GM19043 (cell line): ENCODE measurements at regions not wholly inside any gene's neighbourhood (a gene's known extent, or its start where the extent isn't known, plus 50 kb on each side); places are given as distances from the start of the nearest gene placed in this dataset.
A peak's percentile ranks its signal among the peaks of the same experiment; 100 is the strongest.
"Not testable (repeated sequence)": the region's sequence is repeated elsewhere in the genome, so short reads cannot be mapped to it uniquely, and the experiment has no call there.

Experiments used
- ATAC-seq: cut with Tn5 transposase; IDR thresholded peaks from one replicate; pipeline ENCODE4 v1.9.1; 2021; ENCODE audit warnings: low read depth; ENCODE audit not compliant: unreplicated experiment

DNA sequence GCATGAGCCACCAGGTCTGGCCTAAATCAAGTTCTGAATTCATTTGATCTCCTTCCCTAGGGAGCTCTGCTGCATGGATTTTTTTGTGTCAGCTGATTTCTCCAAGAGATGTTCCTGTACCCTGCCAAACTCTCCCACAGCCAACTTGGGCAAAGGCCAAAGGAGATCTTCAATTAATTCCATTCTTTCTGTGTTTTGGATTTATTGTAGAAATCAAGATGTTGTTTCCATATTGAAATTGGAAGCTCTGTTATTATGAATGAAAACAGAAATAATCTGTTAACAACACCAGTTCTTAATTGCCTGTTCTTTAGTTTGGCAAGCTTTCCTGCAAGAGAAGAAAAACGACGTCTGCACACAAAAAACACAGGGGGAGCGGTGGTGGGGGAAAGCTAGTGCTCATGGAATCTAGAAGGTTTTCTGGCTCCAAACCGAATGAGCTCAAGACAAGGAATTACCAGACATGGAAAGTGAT lies 86.5 kb upstream of the ABCC4 start:
- no peak for ATAC-seq

DNA sequence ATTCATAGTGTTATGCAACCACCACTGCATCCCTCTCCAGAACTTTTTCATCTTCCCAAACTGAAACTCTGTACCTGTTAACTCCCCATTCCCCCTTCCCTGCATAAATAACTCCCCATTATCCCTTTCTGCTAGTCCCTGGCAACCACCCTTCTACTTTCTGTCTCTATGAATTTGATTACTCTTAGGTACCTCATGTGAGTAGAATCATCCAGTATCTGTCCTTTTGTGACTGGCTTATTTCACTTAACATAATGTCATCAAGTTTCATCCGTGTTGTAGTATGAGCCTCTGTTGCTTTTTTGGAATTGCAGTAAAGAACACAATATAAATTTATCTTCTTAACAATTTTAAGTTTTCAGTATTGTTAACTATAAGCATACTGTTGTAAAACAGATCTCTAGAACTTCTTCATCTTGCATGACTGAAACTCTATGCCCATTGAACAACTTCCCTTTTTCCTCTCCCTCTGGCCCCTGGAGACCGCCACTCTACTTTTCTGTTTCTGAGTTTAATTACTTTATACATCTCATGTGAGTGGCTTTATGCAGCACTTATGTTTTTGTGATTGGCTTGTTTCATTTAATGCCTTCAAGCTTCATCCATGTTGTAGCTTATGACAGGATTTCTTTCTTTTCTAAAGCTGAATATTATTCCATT lies 87.3 kb upstream of the ABCC4 start:
- peak; percentile 43 for ATAC-seq

DNA sequence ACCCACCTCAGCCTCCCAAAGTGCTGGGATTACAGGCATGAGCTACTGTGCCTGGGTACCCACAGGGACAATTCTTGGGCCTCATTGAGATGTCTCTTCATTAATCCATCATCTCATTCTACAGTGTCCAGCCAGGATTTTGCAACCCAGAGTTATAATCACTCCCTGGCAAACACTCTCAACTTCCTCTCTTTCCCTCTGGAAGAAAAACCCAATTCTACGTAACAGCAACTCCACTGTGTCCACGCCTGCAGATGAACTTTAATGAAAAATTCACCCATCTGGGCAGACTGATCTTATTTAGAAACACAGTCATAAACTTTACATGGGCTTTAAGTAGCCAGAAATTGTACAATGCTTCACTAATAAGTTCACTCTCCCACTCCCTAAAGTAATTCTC lies 90.1 kb upstream of the ABCC4 start:
- no peak for ATAC-seq

DNA sequence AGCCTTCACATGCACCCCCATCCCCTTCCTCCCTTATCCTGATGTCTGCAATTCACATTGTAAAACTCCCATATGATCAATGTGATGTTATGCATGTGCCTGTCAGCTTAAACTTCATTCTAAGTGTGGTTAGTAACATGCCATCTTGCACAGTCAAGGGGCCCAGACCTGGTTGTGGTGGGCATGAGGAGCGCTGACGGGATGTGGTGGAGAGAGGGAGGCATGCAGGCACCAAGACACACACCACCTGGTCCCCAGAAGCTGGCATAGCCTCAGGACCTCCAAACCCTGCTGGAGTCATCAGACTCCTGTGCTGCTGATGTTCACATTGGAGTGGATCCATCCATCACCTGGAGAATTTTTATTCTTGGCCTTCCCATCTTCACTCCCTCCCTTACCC lies 90.5 kb upstream of the ABCC4 start:
- no peak for ATAC-seq

DNA sequence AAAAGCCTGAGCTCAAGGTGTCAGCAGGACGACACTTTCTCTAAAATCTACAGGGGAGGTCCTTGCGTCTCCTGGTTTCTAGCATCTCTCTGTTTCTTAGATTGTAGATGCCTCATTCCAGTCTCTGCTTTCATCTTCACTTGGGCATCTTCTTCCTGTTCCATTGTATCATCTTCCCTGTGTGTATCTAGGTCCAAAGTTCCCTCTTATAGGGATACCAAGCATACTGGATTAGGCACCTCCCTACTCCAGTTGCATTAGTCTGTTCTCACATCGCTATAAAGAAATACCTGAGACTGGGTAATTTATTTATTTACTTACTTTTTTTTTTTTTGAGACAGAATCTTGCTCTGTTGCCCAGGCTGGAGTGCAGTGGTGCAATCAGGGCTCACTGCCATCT lies 91.3 kb upstream of the ABCC4 start:
- no peak for ATAC-seq

DNA sequence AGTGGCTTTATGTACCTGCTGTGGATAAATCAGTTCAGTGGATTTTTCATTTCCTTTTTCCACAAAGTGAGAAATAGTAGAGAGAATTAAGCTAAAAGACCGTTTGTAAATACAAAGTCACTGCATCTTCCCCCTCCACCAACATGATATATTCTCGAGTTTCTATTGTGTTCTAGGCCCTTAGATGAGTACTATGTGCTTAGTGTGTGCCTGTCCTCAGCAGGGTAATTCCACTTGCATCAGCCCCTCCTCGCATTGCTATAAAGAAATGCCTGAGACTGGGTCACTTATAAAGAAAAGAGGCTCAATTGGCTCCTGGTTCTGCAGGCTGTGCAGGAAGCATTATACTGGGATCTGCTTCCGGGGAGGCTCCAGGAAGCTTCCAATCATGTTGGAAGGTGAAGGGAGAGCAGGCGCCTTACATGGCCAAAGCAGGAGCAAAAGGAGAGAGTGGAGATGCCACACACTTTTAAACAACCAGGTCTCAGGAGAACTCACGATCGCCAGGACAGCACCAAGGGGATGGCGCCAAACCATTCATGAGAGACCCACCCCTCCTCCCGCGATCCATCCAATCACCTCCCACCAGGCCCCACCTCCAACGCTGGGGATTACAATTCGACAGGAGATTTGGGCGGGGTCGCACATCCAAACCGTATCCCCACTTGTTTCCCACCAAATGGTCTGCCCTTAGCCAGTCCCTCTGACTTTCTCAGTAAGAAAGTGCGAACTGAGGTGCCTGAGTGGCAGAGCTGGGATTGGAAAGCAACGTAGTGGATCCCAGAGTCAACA lies 102.3 kb upstream of the ABCC4 start:
- peak; percentile 20 for ATAC-seq

DNA sequence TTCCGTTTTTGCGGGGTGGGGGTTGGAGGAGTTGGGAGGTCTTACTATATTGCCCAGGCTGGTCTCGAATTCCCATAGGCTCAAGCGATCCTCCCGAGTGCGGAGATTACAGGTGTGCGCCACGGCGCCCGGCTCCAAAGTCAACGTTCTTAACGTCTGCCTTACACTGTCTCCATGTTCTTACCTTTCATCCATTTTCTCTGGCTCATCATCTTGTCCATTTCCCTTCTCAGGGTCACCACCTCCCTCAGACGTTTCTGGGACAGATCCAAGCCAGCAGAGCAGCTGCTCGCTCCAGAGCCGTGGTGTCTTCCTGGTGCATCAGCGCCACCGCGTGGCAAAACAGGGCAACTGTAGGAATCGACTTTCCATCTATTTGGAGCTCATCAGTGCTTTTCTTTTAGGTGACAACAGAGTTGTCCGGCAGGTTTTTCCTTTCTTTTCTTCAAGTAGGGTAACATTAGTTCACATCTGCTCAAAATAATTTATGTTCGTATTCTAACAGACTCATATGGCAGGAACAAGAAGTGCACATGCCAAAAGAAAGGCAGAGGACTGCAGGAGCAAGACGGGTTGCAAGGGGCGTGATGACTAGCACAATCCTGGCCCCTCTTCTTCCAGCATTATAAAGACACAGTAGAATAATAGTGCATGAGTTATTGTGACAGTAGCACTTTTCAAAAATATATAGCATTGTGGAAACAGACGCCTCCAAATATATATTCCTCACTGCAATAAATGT lies 103.1 kb upstream of the ABCC4 start:
- peak; percentile 85 for ATAC-seq

DNA sequence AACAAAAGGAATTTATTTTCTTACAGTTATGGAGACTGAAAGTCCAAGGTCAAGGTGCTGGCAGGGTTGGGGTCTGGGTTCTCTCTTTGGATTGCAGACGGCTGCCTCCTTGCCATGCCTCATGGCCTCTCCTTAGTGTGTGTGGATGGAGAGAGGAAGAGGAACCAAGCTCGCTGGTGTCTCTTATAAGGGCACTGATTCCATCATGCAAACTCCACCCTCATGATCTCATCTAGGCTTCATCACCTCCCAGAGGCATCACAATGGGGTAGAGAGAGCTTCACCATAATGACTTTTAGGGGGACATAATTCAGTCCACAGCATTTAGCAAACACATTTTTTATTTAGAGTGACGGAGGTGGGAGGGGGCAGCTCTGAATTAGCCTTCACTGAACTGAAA lies 104.9 kb upstream of the ABCC4 start:
- no peak for ATAC-seq

DNA sequence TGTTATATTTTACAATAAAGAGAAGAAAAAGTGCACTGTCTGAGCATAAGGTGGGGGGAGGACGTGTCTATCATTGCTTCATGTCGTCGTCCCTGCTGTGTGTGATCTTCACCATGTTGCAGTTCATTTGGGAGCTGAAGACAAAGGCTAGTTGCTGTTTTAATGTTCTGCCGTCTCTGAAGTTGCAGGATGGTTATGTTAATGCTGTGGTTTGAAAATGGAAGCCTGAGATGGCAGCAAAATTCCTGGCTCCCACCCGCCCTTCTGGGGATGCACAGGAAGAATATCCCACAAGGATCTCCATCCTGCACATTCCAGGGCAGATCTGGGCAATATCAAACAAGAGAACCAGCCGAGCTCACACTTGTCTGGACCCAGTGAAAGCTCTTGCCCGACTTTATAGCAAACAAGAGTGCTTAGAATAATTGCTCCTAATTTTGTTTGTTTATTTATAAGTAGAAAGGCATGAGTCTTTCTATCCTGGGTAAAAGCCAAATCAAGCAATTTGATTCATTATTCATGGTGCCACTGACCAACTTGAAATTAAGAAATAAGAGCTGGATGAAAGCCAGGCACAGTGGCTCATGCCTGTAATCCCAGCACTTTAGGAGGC lies 110.3 kb upstream of the ABCC4 start:
- no peak for ATAC-seq

DNA sequence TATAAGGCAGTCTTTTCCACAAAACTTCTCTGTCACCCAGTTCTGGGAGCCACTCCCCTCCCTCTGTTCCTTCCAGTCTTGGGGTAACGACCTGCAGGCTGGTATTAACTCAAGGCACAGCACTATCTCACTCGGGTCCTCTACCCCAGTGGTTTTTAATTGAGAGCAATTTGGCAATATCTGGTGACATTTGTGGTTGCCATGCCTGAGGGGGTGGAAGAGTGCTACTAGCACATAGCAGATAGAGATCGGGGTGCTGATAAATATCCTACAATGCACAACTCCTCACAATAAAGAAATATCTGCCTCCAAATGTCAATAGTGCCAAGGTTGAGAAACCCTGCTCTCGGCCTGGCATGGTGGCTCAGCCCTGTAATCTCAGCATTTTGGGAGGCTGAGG lies 117.7 kb upstream of the ABCC4 start:
- ATAC-seq = no peak

DNA sequence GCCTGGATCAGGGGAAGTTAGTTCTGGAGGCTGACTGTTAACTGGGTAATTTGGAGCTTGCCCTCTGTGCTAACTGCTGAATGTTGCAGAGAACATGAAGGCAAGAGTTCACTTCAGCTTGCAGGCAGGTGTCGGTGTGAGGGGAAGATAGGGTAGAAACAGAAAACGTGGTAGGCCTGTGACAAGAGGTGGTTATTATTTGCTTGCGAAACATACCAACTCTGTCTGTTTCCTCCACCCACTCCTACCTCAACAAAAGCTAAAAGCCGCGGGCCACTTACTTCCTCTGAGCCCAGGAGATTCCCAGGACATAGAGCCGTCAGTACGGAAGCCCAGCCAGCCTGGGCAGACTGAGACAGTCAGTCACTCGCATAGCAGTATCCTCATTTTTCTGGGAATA lies 119.2 kb upstream of the ABCC4 start:
- ATAC-seq = no peak

DNA sequence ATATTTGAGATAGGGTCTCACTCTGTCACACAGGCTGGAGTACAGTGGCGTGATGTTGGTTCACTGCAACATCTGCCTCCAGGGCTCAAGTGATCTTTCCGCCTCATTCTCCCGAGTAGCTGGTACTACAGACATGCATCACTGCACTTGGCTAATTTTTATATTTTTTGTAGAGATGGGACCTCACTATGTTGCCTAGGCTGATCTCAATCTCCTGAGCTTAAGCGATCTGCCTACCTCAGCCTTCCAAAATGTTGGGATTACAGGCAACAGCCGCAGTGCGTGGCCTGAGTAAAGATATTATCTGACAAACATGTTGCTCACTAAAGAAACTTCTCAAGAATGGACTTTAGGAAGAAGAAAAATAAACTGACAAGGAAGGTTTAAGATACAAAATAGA lies 125.4 kb upstream of the ABCC4 start:
- no peak for ATAC-seq

DNA sequence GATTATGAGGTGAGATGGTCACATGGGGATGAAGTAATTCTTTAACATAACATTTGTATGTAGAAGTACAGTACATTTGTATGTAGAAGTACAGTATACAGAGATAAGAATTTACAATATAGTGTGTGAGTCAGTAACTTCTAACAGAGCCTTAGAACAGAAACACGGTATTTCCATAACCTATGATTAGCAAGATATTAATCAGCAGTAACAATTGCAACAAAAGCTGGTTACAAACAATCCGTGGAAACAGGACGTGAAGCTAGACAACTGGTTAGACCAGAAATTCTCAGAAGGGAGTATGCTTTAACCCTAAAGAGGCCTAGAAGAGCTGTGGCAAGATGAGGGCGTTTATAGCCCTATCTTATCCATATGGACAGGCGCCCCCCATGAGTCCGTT lies 122.0 kb upstream of the CLDN10 start:
- ATAC-seq = not testable (repeated sequence)

DNA sequence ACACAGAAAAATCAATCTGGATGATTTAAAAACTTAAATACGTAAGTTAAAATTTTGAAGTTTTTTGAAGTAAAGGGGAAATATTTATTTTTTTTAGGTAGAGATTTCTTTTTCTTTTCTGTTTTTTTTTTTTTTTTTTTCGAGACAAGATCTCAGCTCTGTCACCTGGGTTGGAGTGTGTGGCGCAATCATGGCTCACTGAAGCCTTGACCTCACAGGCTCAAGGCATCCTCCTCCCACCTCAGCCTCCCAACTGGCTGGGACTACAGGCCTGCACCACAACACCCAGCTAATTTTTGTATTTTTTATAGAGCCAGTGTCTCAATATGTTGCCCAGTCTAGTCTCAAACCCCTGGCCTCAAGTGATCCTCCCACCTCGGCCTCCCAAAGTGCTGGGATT lies 120.4 kb upstream of the CLDN10 start:
- no peak for ATAC-seq

DNA sequence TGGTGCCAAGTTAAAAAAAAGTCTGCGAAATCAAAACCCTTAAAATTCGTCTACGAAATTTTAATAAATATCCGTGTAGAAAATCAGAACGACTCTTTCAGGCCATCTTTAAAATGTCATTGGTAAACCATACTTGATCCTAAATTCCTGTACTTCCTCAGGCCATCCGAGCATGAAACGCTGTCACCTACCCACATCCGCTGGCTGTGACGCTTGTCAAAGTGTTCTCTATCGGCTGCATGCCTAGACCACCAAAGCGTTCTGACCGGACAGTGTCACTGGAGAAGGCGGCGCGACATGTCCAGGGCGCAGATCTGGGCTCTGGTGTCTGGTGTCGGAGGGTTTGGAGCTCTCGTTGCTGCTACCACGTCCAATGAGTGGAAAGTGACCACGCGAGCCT lies 119.0 kb upstream of the CLDN10 start:
- no peak for ATAC-seq

DNA sequence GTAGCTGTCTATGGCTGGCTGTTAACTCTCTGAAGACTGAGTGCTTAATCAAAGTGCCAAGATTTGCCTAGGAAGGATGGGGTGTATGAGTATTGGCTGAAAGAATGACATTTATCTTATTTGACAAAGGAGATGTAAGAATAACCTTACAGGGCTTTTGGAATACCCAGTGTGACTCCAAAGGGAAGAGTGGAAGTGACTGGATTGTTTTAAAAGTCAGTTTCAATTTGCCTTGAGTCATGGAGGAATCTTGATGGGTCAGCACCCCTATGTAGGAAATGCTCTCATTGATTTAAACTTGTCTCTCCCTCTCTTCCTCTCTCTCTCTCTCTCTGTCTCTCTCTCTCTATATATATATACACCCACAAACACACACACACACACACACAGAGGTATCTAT lies 118.4 kb upstream of the CLDN10 start:
- ATAC-seq = no peak

DNA sequence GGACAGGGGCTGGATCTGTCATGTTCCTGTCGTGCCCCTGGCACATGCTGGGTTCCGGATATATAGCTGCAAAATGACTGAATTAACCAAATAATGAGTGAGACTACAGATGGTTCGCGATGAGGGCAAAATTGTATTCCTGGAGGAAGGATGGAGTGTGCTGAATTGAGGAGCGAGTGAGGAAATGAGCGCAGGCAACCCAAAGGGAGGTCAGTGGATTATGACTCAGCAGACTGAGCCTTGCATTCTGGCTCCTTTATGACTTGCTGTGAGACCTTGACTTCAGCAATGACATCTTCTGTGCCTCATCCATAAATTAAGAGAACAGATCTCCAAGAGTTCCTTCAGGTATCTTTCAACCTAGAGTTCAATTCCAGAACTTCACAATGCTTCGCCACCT lies 115.0 kb upstream of the CLDN10 start:
- no peak for ATAC-seq

DNA sequence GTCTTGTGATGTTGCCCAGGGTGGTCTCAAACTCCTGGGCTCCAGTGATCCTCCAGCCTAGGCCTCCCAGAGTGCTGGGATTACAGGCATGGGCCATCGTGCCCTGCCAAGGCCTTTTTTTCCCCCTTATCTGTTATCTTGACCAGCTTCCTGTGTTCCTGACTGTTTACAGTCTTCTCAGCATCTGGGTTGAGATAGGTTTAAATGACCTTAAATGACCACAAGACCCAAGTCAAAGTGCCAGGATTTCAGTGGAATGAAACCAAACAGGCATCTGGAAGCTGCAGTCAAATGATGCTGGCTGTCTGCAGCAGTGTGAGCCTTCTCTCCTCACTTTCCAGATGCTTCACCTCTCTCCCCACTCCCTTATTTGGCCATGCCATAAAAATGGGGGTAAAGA lies 114.2 kb upstream of the CLDN10 start:
- no peak for ATAC-seq

DNA sequence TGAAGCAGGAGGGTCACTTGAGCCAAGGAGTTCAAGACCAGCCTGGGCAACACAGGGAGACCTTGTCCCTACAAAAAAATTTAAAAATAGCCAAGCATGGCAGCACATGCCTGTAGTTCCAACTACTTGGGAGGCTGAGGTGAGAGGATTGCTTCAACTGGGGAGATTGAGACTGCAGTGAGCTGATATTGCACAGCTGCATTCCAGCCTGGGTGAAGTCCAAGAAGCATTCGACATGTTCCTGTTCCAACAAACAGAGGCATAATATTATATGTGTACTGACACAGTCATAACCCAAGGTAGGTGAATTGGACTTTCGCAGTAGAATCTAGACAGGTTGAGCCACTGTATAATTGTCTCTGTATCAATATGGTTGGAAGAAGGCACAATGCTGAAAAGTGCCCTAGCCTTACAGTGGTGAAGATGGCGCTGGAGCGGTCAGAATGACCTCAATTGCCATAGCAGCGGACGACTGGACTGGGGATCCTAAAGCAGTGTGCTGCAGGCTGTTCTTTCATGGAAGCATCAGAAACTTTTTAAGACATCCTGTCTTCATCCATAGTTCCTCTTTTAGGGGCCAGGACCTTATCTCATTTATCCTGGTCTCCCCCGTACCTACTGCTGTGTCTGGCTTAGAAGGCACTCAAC lies 112.0 kb upstream of the CLDN10 start:
- no peak for ATAC-seq

DNA sequence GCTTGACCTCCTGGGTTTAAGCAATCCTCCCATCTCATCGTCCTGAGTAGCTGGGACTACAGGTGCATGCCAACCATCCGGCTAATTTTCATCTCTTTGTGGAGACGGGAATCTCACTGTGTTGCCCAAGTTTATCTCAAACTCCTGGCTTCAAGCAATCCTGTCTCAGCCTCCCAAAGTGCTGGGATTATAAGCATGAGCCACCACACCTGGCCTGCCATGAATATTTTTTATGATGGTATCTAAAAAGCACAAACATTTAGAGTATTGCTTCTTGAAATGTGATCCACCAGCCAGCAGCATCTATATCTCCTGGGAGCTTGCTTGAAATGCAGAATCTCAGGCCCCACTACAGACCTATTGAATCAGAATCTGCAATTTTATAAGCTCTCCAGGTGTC lies 111.2 kb upstream of the CLDN10 start:
- no peak for ATAC-seq
